Suprapubic skin (tissue), 4 donors: ENCODE measurements at regions not wholly inside any gene's neighbourhood (a gene's known extent, or its start where the extent isn't known, plus 50 kb on each side); places are given as distances from the start of the nearest gene placed in this dataset.

Source experiments
- DNase-seq, 2 donors: peaks; one replicate each; pipeline ENCODE4 v3.0.0-alpha.2; 2019; ENCODE audit warnings: low spot score in 2 of 2
- H3K27ac ChIP-seq: fragments of 200-600 bp; sonication (generic); one replicate; pipeline ENCODE4 v1.5.1; 2019
- H3K27me3 ChIP-seq: fragments of 200-600 bp; sonication (generic); one replicate; pipeline ENCODE4 v1.5.1; 2019
- H3K36me3 ChIP-seq: fragments of 200-600 bp; sonication (generic); one replicate; pipeline ENCODE4 v1.5.1; 2019
- H3K4me1 ChIP-seq: fragments of 200-600 bp; sonication (generic); one replicate; pipeline ENCODE4 v1.5.1; 2019
- H3K4me3 ChIP-seq: fragments of 200-600 bp; sonication (generic); one replicate; pipeline ENCODE4 v1.5.1; 2019; ENCODE audit warnings: mild to moderate bottlenecking
- H3K9me3 ChIP-seq: fragments of 200-600 bp; sonication (generic); one replicate; pipeline ENCODE4 v1.5.1; 2019
- CTCF ChIP-seq, 2 donors: fragments of 200-600 bp in 1 of 2; fragments of 450-650 bp in 1 of 2; sonication (generic) in 1 of 2; IDR thresholded peaks; one replicate each; pipeline ENCODE4 v1.5.1; 2016 to 2019; ENCODE audit warnings: antibody characterized with exemption in 2 of 2, mild to moderate bottlenecking in 1 of 2, moderate library complexity in 1 of 2
- EP300 ChIP-seq: sonication (generic); formaldehyde crosslinking; IDR thresholded peaks from one replicate; pipeline ENCODE4 v1.6.1; 2017; ENCODE audit warnings: antibody characterized with exemption
- POLR2A ChIP-seq, 2 donors: fragments of 450-650 bp; IDR thresholded peaks; one replicate each; pipeline ENCODE4 v1.6.1; 2017; ENCODE audit warnings: antibody characterized with exemption in 2 of 2, mild to moderate bottlenecking in 2 of 2, moderate library complexity in 2 of 2
- POLR2AphosphoS5 ChIP-seq, 3 donors: sonication (generic); formaldehyde crosslinking; IDR thresholded peaks; one replicate each; pipeline ENCODE4 v1.6.1; 2017; ENCODE audit warnings: antibody characterized with exemption in 3 of 3
- WGBS: methylation state at CpG from one replicate; pipeline ENCODE4 v1.1.5; 2018; 5-methylcytosine and 5-hydroxymethylcytosine counted together

DNA sequence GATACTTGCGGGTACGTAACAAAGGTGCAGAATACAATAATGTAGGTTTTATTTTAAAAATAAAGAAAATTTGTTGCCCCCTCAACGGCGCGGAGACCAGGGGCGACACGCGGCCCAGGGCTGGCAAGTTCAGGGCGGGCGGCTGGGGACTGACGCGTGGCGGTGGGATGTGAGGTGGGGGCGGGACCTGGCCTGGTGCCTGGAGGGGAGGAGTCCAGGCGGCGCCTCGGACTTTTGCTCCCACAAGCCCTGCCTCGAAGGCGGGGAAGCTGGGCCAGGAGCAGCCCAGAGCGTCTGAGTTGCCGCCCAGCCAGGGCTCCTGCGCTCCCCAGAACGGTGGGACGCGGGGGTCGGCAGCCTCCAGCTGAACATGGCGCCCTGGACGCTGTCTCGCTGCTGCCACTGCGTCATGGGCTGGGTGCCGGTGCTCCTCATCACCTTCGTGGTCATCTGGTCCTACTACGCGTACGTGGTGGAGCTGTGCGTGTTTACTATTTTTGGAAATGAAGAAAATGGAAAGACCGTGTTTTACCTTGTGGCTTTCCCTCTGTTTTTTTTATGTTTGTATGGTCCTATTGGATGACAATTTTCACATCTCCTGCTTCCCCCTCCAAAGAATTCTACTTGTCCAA is 1122.8 kb upstream of the ATXN8OS start:
- 94% methylated on average over 25 of the region's 37 CpGs for WGBS
- H3K4me1 ChIP-seq = no peaks in the 10 kb centered on the region
- no peaks in the 10 kb centered on the region for H3K36me3 ChIP-seq
- H3K9me3 ChIP-seq = no peaks in the 10 kb centered on the region
- no peak for TF ChIP-seq POLR2AphosphoS5 (IDR thresholded peaks at IDR 0.05)
- no peak for TF ChIP-seq POLR2A (IDR thresholded peaks at IDR 0.05)
- no peak for TF ChIP-seq CTCF (IDR thresholded peaks at IDR 0.05)
- TF ChIP-seq EP300 = no peak
- H3K27ac ChIP-seq = no peak overlapping the region
- peak; percentile 56 to 72 for DNase-seq
- H3K4me3 ChIP-seq = no peak overlapping the region
- no peaks in the 10 kb centered on the region for H3K27me3 ChIP-seq

DNA sequence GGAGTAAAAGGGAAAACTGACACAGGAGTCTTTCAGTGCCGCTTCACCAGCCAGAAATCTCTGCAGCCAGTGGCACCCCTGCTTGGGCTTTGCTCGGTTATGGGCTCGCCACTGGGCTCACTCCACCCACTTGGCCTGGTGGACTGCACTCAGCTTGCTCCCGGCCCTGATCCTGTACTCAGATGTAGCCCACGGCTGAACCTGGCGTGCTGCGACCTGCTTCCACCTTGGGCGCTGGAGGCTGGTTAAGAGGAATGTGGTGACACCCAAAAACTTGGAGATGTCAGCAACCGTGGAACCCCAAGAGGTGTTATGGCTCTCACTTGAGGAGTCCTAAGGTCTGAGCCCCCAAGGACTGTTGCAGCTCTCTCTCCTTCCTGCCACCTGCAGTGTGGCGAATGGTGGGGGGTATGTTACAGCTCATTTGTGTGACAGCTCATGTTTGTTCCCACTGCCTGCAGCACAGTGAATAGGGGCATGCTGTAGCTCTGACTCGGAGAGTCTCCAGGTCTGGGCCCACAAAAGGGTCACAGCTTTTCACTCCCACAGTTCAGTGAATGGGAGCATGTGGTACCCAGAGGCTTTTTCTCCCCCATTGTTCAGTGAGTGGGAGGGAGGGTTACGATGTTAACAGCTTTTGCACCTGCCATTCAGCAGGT is 1124.5 kb upstream of the ATXN8OS start:
- no peak overlapping the region for H3K4me3 ChIP-seq
- WGBS = 94% methylated on average over 12 of the region's 12 CpGs
- DNase-seq = no peak

DNA sequence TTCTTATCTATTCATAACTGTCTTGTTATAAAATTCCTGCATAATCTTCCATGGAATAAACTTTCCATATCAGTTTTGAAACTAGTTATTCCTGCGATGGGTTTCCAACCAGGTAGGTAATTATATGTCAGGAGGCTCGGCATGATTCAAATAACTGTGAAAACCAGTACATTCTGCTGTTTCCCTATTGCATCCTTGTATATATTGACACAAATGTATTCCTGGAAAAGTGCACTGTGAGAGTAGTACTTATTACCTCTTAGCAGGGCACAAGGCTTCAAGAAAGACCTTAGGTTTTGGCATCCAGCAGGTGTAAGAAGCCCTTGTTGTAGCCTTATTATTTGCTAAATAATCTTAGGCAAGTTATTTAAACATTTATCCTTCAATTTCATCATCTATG is 1131.3 kb upstream of the ATXN8OS start:
- Histone ChIP-seq H3K4me3 (no peak overlapping the region), H3K9me3 (no peaks in the 10 kb centered on the region), H3K4me1 (no peaks in the 10 kb centered on the region), H3K27ac (no peak overlapping the region), H3K27me3 (no peaks in the 10 kb centered on the region), H3K36me3 (no peaks in the 10 kb centered on the region)
- TF ChIP-seq POLR2A (IDR thresholded peaks at IDR 0.05) = no peak
- TF ChIP-seq CTCF (IDR thresholded peaks at IDR 0.05) = no peak
- no peak for TF ChIP-seq POLR2AphosphoS5 (IDR thresholded peaks at IDR 0.05)
- no peak for TF ChIP-seq EP300
- WGBS = 86% methylated on average over 2 of the region's 2 CpGs
- no peak for DNase-seq

More for the DNA sequence above, 1124.5 kb upstream of the ATXN8OS start:
- Histone ChIP-seq H3K9me3 (no peaks in the 10 kb centered on the region), H3K4me1 (no peaks in the 10 kb centered on the region), H3K27ac (no peak overlapping the region), H3K27me3 (no peaks in the 10 kb centered on the region), H3K36me3 (no peaks in the 10 kb centered on the region)
- TF ChIP-seq EP300 (no peak), CTCF (IDR thresholded peaks at IDR 0.05) (no peak), POLR2A (IDR thresholded peaks at IDR 0.05) (no peak), POLR2AphosphoS5 (IDR thresholded peaks at IDR 0.05) (no peak)

- no peak for DNase-seq
- H3K9me3 ChIP-seq = no peaks in the 10 kb centered on the region
- no peaks in the 10 kb centered on the region for H3K27me3 ChIP-seq
- H3K4me1 ChIP-seq = no peaks in the 10 kb centered on the region
- no peak overlapping the region for H3K27ac ChIP-seq
- no peak overlapping the region for H3K4me3 ChIP-seq
- no peaks in the 10 kb centered on the region for H3K36me3 ChIP-seq
- TF ChIP-seq POLR2A (IDR thresholded peaks at IDR 0.05) (no peak), POLR2AphosphoS5 (IDR thresholded peaks at IDR 0.05) (no peak), EP300 (no peak), CTCF (IDR thresholded peaks at IDR 0.05) (no peak)
Observed at GRCh38 chr13:68970532-68970931, 1137.1 kb upstream of the ATXN8OS start.

DNA sequence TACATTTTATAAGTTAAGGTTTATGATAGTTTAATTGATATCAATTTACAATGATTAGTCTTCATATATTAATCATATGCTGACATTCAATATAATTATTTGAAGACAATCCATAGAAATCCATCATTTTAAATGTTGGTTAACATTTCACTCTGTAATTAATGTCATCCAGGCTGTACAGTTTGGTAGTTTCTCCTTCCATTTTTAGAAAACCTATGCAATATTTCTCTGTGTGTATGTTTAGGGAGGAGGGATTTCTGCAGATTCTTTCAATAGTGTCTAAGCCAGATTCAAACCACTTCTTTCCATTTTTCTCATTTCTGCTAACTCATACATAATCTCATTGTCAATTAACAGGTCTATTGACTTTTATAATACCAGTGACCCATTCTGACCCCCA is 1159.0 kb upstream of the ATXN8OS start:
- TF ChIP-seq POLR2AphosphoS5 (IDR thresholded peaks at IDR 0.05) = no peak
- TF ChIP-seq POLR2A (IDR thresholded peaks at IDR 0.05) = no peak
- no peak for TF ChIP-seq CTCF (IDR thresholded peaks at IDR 0.05)
- no peak for TF ChIP-seq EP300
- H3K27me3 ChIP-seq = no peaks in the 10 kb centered on the region

More for the DNA sequence above, 1159.0 kb upstream of the ATXN8OS start:
- H3K27ac ChIP-seq = no peak overlapping the region
- DNase-seq = no peak
- H3K9me3 ChIP-seq = peaks cover 4% of the 10 kb centered on the region
- no peaks in the 10 kb centered on the region for H3K36me3 ChIP-seq
- H3K4me1 ChIP-seq = no peaks in the 10 kb centered on the region
- H3K4me3 ChIP-seq = no peak overlapping the region
